ENCODE measurements at regions not wholly inside any gene's neighbourhood (a gene's known extent, or its start where the extent isn't known, plus 50 kb on each side); places are given as distances from the start of the nearest gene placed in this dataset.

DNA sequence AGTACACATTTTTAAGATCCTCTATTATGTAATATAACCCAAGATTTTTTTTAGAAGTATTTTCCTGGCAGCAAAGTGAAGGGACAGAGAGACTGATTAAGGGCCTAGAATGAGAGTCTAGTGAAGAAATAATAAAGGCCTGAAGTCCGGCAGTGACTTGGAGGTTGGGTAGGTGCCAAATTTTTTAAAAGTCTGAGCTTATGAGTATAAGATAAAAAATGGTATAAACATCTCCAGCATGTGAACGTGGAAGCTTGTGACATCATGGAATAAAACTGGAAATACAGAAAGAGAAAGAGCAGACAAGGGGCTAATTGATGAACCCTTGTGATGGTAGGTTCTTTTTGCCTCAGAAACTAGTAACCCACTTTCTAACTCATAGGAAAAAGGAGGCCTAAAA, 174.6 kb downstream of the SUCLA2 start:
- DNase-seq, result no peak

DNA sequence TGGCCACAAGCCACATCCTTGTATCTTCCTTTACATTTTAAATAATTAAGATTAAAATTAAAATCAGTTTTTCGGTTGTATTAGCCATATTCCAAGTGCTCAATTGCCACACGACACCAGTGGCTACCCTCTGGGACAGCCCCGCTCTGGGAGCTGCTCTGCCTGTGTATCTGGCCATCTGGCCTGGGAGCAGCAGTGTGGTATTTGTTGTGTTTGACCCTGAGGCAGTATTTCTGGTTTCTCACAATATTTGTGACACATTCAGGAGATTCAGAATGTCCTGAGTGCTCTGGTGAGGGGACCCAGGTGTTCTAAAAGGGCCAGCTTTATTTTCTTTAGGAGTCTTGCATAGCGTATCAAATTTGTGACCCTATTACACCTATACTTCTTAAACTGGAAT, 179.0 kb downstream of the SUCLA2 start:
- DNase-seq, result no peak

DNA sequence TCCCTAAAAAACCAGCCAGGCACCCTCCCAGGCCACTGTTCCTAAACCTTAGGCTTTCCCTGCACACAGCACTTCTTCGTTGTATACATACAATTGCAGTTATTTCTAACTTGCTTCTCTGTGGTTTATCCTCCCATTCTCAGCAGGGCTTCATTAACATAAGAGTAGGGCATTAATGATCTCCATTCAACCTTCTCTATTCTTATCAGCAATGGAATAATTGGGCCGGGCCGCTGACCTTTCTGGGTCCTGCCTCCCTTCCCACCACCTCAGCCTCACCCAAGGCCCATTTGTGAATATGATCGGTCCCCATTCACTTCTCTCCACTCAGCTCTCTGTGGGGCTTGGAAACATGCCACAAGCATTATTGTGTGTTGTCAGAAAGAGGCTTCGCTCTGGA, 184.2 kb downstream of the SUCLA2 start:
- DNase-seq, result no peak

- no peak for DNase-seq
These were observed 187.4 kb downstream of the SUCLA2 start for GRCh38 chr13:47813718-47814117.

DNA sequence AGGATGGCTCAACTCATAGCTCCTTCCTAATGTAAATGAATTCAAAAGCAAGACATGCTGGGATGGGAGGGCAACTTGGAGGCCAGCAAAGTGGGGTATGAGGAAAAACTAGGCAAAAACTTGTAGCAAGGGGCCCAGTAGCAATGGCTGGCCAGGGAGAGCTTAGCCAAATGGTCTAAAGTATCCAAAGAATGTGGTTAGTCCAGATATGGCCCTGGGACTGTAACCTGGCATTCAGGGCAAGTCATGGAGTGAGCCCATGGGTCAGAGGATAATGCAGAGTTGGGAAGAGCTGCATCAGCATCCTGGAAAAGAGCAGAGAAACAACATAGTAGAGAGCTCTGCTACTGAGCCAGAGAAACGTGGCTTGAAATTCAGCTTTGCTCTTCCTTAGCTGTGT, 191.7 kb downstream of the SUCLA2 start:
- no peak for DNase-seq

GRCh38 chr13:47803131-47803530, 197.9 kb downstream of the SUCLA2 start:
- no peak for DNase-seq

- no peak for DNase-seq
These were observed 199.5 kb downstream of the SUCLA2 start for GRCh38 chr13:47801555-47801954.

DNA sequence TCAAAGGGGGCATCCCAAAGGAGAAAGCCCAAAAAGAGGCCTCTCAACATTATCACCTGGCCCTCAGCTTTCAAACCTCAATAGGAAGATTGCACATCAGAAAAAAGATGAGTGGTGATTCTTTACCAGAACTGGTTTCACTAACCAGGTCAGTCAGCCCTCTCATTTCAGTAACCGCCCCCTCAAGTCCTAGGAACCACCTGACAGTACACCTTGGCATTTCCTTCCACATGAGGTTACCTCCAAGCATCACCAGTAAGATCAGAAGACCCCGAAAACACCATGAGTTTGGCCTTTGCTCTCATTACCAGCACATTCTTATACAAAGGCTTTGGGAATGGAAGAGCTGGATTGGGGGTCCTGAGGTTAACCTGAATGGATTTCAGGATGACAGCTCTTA, 200.5 kb downstream of the SUCLA2 start:
- no peak for DNase-seq

DNA sequence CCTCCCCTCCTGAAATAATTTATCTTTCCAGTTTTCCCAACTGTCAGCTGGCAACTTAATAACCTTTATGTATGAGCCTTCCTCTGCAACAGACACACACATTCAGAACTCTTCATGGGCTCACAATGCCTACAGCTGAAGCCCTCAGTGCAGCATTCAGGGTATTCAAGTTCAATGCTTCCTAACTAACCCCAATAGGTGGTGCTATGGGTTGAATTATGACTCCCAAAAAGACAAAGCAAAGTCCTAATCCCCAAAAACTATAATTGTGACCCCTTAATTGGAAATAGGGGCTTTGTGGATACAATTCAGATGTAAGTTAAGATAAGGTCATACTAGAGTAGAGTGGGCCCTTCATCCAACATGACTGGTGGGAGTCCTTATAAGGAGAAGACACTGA, 202.2 kb downstream of the SUCLA2 start:
- no peak for DNase-seq

GRCh38 chr13:47798194-47798593, 202.9 kb downstream of the SUCLA2 start:
- DNase-seq, result no peak

- DNase-seq, result no peak
These were observed 204.3 kb downstream of the SUCLA2 start for GRCh38 chr13:47796816-47797215.

DNA sequence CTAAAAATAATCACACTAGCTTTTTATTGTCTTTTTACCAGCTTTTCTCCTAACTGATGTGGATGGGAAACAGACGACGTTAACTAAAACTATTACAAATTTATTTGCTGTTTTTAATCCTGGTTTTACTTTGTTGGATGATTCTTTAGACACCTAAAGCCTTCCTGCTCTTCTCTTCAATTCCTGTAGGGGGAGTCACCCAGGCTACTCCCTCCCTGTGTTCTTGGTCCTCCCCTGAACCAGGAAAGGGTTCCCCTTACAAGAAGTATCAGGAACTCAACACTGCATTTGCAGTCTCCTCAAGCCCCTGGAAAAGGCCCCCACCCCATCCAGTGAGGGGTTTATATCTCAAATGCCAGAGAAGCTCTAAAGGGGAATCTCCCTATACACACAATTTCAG, 206.1 kb downstream of the SUCLA2 start:
- no peak for DNase-seq

DNA sequence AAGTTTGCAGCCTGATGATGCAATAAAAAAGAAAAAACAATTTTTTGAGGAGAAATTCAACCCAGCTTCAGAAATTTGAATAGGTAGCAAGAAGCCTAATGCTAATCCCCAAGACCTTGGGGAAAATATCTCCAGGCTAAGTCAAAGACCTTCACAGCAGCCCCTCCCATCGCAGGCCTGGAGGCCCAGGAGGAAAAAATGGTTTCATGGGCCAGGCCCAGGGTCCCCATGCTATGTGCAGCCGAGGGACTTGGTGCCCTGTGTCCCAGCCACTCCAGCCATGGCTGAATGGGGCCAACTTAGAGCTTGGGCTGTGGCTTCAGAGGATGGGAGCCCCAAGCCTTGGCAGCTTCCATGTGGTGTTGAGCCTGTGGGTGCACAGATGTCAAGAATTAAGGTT, 210.3 kb downstream of the SUCLA2 start:
- no peak for DNase-seq

- DNase-seq, result no peak
These were observed 212.2 kb downstream of the SUCLA2 start for GRCh38 chr13:47788844-47789243.

- no peak for DNase-seq
These were observed 226.4 kb downstream of the SUCLA2 start for GRCh38 chr13:47774671-47774994.

- DNase-seq, result no peak
These were observed 236.3 kb downstream of the SUCLA2 start for GRCh38 chr13:47764817-47765216.

GRCh38 chr13:47757466-47758080, 243.5 kb downstream of the SUCLA2 start:
- DNase-seq, result no peak

DNA sequence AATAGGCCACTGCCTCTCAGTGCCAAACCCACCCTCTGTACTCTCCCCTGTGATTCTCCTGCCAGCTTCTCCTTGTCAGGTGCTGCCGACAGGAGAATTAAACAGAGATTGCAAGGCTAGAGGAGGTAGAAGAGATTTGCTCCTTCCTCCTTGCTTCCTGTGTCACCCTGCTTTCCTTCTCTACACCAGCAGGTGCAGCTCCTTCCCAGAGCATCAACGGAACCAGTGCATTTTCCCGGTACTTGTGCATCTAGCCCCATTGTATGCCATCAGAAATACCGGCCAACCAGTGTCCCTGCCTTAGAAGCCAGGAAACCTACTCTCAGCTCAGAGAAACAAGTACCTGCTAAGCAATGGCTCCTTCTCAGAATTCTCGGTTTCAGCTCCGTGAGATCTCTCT, 253.2 kb downstream of the SUCLA2 start:
- DNase-seq, result no peak

DNA sequence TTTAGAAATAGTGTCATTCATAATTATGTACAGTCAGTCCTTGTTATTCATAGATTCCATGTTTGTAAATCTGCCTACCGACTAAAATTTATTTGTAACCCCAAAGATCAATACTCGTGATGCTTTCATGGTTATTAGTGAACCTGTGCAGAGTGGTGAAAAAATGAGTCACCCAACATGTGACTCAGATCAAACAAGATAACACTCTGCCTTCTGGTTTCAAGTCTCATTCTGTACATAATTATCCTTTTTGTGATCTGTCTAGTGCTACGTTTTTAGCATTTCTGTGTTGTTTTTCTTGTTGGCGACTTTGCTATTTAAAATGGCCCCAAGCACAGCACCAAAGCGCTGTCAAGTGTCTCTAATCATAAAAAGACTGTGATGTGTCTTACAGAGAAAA, 274.7 kb downstream of the SUCLA2 start:
- DNase-seq, result no peak

DNA sequence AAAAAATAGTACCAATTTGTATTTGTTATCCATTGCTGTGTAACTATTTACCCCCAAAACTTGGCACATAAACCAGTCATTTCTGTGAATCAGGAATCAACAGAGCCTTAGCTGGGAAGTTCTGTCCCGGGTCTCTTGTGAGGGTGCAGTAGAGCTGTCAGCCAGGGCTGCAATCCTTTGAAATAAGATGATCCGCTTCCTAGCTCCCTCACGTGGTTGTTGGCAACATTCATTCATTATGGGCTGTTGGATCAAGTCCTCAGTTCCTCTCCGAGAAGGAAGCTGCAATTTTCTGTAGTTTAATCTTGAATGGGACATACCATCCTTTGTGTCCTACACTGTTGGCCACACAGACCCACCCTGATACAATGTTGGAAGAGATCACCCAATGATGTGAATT, 277.2 kb downstream of the SUCLA2 start:
- DNase-seq, result no peak

DNA sequence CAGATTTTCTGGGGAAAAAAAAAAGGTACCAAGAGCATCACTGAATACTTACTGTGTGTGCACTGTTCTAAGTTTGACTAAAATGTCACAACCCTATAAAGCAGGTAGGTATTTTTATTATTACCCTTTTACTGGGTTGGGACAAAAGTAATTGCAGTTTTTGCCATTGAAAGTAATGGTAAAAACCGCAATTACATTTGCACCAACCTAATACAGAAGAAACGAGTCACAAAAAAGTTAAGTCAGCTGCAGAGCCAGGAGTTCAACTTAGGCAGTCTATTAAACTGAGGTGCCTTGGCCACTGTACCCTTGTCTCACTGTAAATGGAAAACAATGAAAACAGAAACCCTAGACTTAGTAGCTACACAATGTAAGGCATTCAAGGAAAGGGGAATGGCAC, 281.9 kb downstream of the SUCLA2 start:
- no peak for DNase-seq

GRCh38 chr13:47718556-47718955, 282.5 kb downstream of the SUCLA2 start:
- DNase-seq, result no peak

- no peak for DNase-seq
These were observed 292.7 kb downstream of the SUCLA2 start for GRCh38 chr13:47708386-47708785.

DNA sequence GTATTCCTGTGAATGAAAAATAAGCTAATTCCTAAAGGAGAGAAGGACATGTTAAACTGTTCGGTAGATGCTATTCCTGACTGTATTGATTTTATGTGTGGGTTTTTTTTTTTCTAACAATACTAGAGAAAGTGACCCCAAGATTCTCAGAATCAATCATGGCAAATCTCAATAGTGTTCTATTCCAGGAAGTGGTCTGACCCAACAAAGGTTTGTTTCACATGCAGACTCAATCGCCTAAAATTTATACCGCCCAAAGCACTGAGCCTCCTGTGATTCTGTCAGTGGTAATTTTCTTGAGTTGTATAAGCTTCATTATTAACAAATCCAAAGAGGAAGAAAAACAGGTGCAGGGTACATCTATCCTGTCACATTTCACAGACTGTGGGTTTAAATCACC, 293.7 kb downstream of the SUCLA2 start:
- DNase-seq, result no peak

DNA sequence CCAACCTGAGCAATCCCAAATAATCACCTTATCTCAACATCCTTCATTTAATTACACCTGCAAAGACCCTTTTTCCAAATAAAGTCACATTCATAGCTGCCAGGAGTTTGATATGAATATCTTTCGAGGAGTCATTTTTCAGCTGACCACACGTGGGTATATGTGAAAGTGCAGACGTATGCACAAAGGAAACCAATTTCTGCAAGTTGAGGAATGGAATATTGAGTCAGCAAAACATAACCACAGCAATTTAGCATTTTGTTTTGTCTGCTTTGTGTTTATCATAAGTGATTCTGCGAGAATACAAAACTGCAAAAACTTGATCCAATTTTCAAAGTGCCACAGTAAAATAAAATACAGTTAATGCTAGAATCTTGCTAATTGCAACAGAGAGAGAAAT, 295.9 kb downstream of the SUCLA2 start:
- DNase-seq, result no peak

DNA sequence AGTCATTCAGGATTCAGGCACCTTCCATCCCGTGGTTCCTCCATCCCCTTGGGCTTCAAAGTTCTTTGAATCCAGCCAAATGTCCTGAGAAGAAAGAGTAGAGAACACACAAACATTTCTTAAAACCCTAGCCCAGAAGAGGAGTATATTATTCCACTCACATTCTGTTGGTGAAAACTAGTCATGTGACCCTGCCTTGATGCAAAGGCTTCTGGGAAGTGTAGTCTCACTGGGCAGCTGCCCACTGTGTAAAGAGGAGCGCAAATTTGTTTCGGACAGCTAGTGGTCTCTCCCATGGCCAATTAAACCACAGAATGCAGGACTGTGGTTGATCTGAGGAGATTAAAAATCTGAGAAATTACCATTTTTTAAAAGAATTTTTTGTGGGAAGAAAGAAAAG, 304.4 kb downstream of the SUCLA2 start:
- DNase-seq, result no peak

Data from NCI-H146 (cell line).